Neuronal stem cell (in vitro differentiated cells): ENCODE measurements at regions not wholly inside any gene's neighbourhood (a gene's known extent, or its start where the extent isn't known, plus 50 kb on each side); places are given as distances from the start of the nearest gene placed in this dataset.

Source experiments
- DNase-seq: peaks from one replicate; pipeline ENCODE4 v3.0.0-alpha.2; 2013; ENCODE audit warnings: low spot score
- H2AFZ ChIP-seq: one replicate; pipeline ENCODE4 v1.6.1; 2013; ENCODE audit warnings: mild to moderate bottlenecking, low read length, inconsistent platforms
- H2AK5ac ChIP-seq: 2 replicates; pipeline ENCODE4 v1.6.1; 2013; ENCODE audit warnings: low read depth, mild to moderate bottlenecking, inconsistent platforms, low read length, moderate library complexity, mixed read lengths
- H2BK120ac ChIP-seq: 2 replicates; pipeline ENCODE4 v1.6.1; 2013; ENCODE audit warnings: low read depth, mild to moderate bottlenecking, inconsistent platforms, low read length, moderate library complexity, mixed read lengths
- H2BK12ac ChIP-seq: one replicate; pipeline ENCODE4 v1.6.1; 2013; ENCODE audit warnings: low read length, inconsistent platforms
- H2BK15ac ChIP-seq: 2 replicates; pipeline ENCODE4 v1.6.1; 2013; ENCODE audit warnings: mild to moderate bottlenecking, low read length, inconsistent platforms, mixed read lengths
- H2BK5ac ChIP-seq: one replicate; pipeline ENCODE4 v1.6.1; 2013; ENCODE audit warnings: inconsistent platforms, mild to moderate bottlenecking, low read length, moderate library complexity
- H3K14ac ChIP-seq: one replicate; pipeline ENCODE4 v1.6.1; 2013; ENCODE audit warnings: low read length, inconsistent platforms
- H3K18ac ChIP-seq: 2 replicates; pipeline ENCODE4 v1.6.1; 2013; ENCODE audit warnings: low read length, inconsistent platforms
- H3K23ac ChIP-seq: 2 replicates; pipeline ENCODE4 v1.6.1; 2013; ENCODE audit warnings: low read depth, mild to moderate bottlenecking, mixed read lengths, low read length, inconsistent platforms; ENCODE audit not compliant: poor library complexity
- H3K27ac ChIP-seq: replicated peaks from 3 replicates; pipeline ENCODE4 v1.5.1; 2013; ENCODE audit warnings: low read length, inconsistent platforms
- H3K27me3 ChIP-seq, 3 experiments: 2 replicates each; pipeline ENCODE4 v1.6.1; 2013; ENCODE audit warnings: low read length in 3 of 3, mild to moderate bottlenecking in 2 of 3, inconsistent platforms in 1 of 3, low read depth in 1 of 3, mixed read lengths in 1 of 3, moderate library complexity in 1 of 3; ENCODE audit not compliant: control insufficient read depth in 3 of 3, insufficient read depth in 3 of 3
- H3K36me3 ChIP-seq, 2 donors: replicated peaks in 1 of 2; 2 replicates each; pipeline ENCODE4 v1.6.1; 2013; ENCODE audit warnings: low read length in 2 of 2; ENCODE audit not compliant: control insufficient read depth in 2 of 2, insufficient read depth in 2 of 2
- H3K4ac ChIP-seq: 2 replicates; pipeline ENCODE4 v1.6.1; 2013; ENCODE audit warnings: inconsistent platforms, mild to moderate bottlenecking, low read length, moderate library complexity
- H3K4me1 ChIP-seq, 2 donors: 1 replicate in 1 of 2; 2 replicates in 1 of 2; pipeline ENCODE4 v1.6.1; 2013; ENCODE audit warnings: low read length in 2 of 2, low read depth in 1 of 2; ENCODE audit not compliant: control insufficient read depth in 2 of 2, insufficient read depth in 1 of 2
- H3K4me2 ChIP-seq: one replicate; pipeline ENCODE4 v1.6.1; 2013; ENCODE audit warnings: mild to moderate bottlenecking, low read length, inconsistent platforms; ENCODE audit not compliant: insufficient read depth, poor library complexity, severe bottlenecking
- H3K4me3 ChIP-seq, 2 donors: 2 replicates each; pipeline ENCODE4 v1.5.1; 2013; ENCODE audit warnings: low read length in 2 of 2, mild to moderate bottlenecking in 2 of 2, inconsistent platforms in 1 of 2, moderate library complexity in 1 of 2
- H3K79me1 ChIP-seq: one replicate; pipeline ENCODE4 v1.6.1; 2013; ENCODE audit warnings: low read depth, mild to moderate bottlenecking, inconsistent platforms, low read length, moderate library complexity
- H3K9ac ChIP-seq: one replicate; pipeline ENCODE4 v1.6.1; 2013; ENCODE audit warnings: mild to moderate bottlenecking, low read depth, low read length, inconsistent platforms; ENCODE audit not compliant: poor library complexity
- H3K9me3 ChIP-seq, 2 donors: replicated peaks in 1 of 2; 2 replicates each; pipeline versions ENCODE3 to v1.6.1; 2013; ENCODE audit warnings: low read length in 2 of 2, mild to moderate bottlenecking in 2 of 2, inconsistent platforms in 1 of 2, low read depth in 1 of 2, mixed read lengths in 1 of 2, moderate library complexity in 1 of 2; ENCODE audit not compliant: control insufficient read depth in 2 of 2, insufficient read depth in 1 of 2
- H4K8ac ChIP-seq: one replicate; pipeline ENCODE4 v1.6.1; 2013; ENCODE audit warnings: low read depth, mild to moderate bottlenecking, inconsistent platforms, low read length, moderate library complexity
- H4K91ac ChIP-seq: one replicate; pipeline ENCODE4 v1.6.1; 2013; ENCODE audit warnings: low read length, low read depth, mild to moderate bottlenecking, inconsistent platforms; ENCODE audit not compliant: poor library complexity
- WGBS, 2 donors: extraction: QIAGEN DNeasy Blood & Tissue Kit; methylation state at CpG; one replicate each; pipeline ENCODE4 v1.1.7; 2013; ENCODE audit warnings: missing lambda C conversion rate in 2 of 2, mixed read lengths in 1 of 2; ENCODE audit not compliant: insufficient read length in 2 of 2, insufficient replicate concordance in 1 of 2; ENCODE audit errors: extremely low coverage in 2 of 2; 5-methylcytosine and 5-hydroxymethylcytosine counted together

DNA sequence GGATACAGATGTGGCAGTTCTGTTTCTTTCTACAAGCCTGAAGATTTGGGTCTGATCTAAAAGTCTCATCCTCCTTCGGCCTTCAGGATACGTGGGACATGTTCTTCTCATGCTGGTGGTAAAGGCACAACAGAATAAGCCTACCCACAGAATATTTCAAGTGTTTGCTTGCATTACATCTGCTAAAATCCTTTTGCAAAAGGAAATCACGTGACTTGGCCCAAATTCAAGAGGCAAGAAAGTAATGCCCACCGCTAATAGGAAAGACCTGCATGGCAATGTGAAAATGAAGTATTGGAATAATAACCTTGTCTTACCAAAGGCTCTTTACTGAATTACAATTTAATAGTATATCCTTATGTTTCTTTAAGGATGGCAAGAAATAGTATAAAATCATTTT is 439.9 kb upstream of the TGFBR2 start:
- no peak overlapping the region for H4K91ac ChIP-seq
- H2BK5ac ChIP-seq = no peak overlapping the region
- no peak overlapping the region for H3K4ac ChIP-seq
- H4K8ac ChIP-seq = no peak overlapping the region
- no peak overlapping the region for H3K4me2 ChIP-seq
- no peak overlapping the region for H3K23ac ChIP-seq
- no peak overlapping the region for H3K18ac ChIP-seq
- H3K4me3 ChIP-seq = no peak overlapping the region
- H2BK12ac ChIP-seq = no peak overlapping the region
- H2AK5ac ChIP-seq = no peak overlapping the region
- no peak overlapping the region for H3K14ac ChIP-seq
- H3K36me3 ChIP-seq = no peaks in the 10 kb centered on the region
- no peak overlapping the region for H2BK120ac ChIP-seq
- no peak overlapping the region for H2BK15ac ChIP-seq
- no peak overlapping the region for H3K27ac ChIP-seq
- no CpG with 5 or more reads among the region's 4 CpGs for WGBS, 2 donors
- no peak for DNase-seq
- no peak overlapping the region for H3K9ac ChIP-seq
- H3K79me1 ChIP-seq = no peaks in the 10 kb centered on the region
- H3K4me1 ChIP-seq = peaks cover 0 to 6% of the 10 kb centered on the region in 2 donors
- no peaks in the 10 kb centered on the region for H3K27me3 ChIP-seq
- H2AFZ ChIP-seq = no peak overlapping the region
- H3K9me3 ChIP-seq = peaks cover 0 to 6% of the 10 kb centered on the region in 2 donors

DNA sequence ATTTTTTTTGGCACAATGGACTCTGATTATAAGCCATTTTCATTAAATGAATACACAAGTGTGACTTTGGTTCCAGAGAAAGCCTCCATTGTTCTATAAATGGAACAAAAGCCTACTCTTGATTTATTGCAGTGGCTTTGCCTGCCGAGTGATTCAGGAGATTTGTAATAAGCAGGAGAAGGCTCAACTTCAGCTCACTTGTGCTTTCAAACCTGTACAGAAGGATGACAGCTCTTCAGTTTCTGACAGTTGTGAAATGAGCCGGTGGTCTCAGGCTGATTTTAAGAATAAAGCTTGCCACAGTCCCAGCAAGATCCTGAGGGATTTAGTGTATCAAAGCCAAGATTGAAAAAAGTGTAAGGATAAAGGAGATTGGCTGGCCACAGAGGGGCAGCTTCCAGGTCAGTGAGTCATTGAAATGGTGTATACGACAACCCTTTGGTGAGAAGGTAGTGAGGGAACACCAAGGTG is 438.8 kb upstream of the TGFBR2 start:
- no peak overlapping the region for H3K4me3 ChIP-seq

DNA sequence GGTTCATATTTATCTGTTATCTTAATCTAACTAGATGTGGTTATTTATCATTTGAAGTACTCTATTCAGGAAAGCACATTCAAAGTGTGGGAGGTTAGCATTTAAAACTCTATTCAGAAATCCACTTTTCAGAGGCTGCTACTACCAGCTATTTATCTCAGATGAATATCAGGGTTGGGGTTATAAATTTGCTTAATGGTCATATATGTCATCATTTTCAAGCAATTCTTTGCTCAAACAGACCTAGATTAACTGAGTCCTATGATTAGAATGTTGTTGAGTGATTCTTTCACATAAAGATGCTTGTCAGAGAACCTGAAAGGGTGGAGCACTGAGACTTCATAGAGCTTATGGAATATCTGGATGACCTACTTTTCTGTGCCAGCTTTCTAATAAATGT is 436.9 kb upstream of the TGFBR2 start:
- Histone ChIP-seq H3K36me3 (no peaks in the 10 kb centered on the region), H3K23ac (no peak overlapping the region), H4K91ac (no peak overlapping the region), H4K8ac (no peak overlapping the region), H3K4me3 (no peak overlapping the region), H2BK15ac (no peak overlapping the region), H3K27ac (no peak overlapping the region), H3K4me1 (peaks cover 0 to 6% of the 10 kb centered on the region in 2 donors), H3K9ac (no peak overlapping the region), H3K14ac (no peak overlapping the region), H3K4ac (no peak overlapping the region), H3K4me2 (no peak overlapping the region), H2BK5ac (no peak overlapping the region), H2BK12ac (no peak overlapping the region), H3K79me1 (no peaks in the 10 kb centered on the region), H3K9me3 (peaks cover 0 to 6% of the 10 kb centered on the region in 2 donors), H3K18ac (no peak overlapping the region), H3K27me3 (no peaks in the 10 kb centered on the region), H2AFZ (no peak overlapping the region), H2BK120ac (no peak overlapping the region), H2AK5ac (no peak overlapping the region)
- DNase-seq = no peak

More for the DNA sequence above, 438.8 kb upstream of the TGFBR2 start:
- Histone ChIP-seq H3K14ac (no peak overlapping the region), H2BK120ac (no peak overlapping the region), H2BK5ac (no peak overlapping the region), H3K4ac (no peak overlapping the region), H3K4me2 (no peak overlapping the region), H3K9me3 (peaks cover 0 to 6% of the 10 kb centered on the region in 2 donors), H3K9ac (no peak overlapping the region), H2AFZ (peak overlapping the region; percentile 53), H3K4me1 (peaks cover 0 to 6% of the 10 kb centered on the region in 2 donors), H2AK5ac (no peak overlapping the region), H3K23ac (no peak overlapping the region), H4K8ac (no peak overlapping the region), H2BK12ac (no peak overlapping the region), H3K79me1 (no peaks in the 10 kb centered on the region), H3K36me3 (no peaks in the 10 kb centered on the region), H3K27me3 (no peaks in the 10 kb centered on the region), H3K18ac (no peak overlapping the region), H3K27ac (peak overlapping the region; percentile 2), H2BK15ac (no peak overlapping the region), H4K91ac (no peak overlapping the region)
- WGBS, 2 donors = no CpG with 5 or more reads among the region's 3 CpGs
- DNase-seq = peak; percentile 4

DNA sequence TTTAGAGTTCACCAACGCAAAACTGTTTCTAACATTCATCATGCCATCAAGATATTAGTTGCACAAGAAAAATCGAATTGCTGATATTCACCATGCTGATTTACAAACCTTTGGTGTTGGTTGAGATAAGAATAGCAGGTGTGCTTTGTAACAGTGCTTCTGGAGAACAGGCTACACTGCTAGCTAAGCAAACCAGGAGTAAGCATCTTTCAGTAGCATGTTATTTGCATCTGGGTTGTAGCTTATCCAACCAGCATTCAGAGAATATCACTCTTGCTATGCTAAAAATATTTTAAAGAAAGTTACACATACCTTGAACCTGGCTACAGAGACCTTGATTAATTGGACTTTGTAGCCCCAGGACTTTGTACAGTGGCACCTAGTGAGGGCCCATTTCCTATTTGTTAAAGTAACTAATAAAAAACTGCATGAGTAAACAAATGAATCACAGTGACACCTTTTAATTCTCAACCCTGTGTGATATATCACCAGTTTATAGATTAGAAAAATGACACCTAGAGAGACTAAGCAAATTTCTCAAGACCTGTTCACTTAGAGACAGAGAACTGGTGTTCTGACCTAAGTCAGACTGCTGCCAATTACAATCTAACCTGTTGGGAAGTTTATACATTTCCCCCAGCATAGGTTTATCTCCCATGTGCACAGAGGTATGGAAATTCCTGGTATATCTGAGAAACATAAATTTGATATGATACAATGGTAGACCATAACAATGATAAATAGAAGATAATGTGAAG is 435.5 kb upstream of the TGFBR2 start:
- no peaks in the 10 kb centered on the region for H3K27me3 ChIP-seq
- no peak overlapping the region for H2BK12ac ChIP-seq
- H2BK120ac ChIP-seq = no peak overlapping the region
- H2AK5ac ChIP-seq = no peak overlapping the region
- H3K36me3 ChIP-seq = no peaks in the 10 kb centered on the region
- no peak for DNase-seq
- no peak overlapping the region for H3K23ac ChIP-seq
- H3K4me1 ChIP-seq = peaks cover 0 to 6% of the 10 kb centered on the region in 2 donors
- H3K4ac ChIP-seq = no peak overlapping the region
- H2BK5ac ChIP-seq = no peak overlapping the region
- H3K79me1 ChIP-seq = no peaks in the 10 kb centered on the region
- no CpG with 5 or more reads among the region's 2 CpGs for WGBS, 2 donors
- H2AFZ ChIP-seq = no peak overlapping the region
- no peak overlapping the region for H4K8ac ChIP-seq
- H3K4me2 ChIP-seq = no peak overlapping the region
- no peak overlapping the region for H2BK15ac ChIP-seq
- H3K9me3 ChIP-seq = peaks cover 0 to under 1% of the 10 kb centered on the region in 2 donors
- no peak overlapping the region for H3K18ac ChIP-seq
- H3K14ac ChIP-seq = no peak overlapping the region
- no peak overlapping the region for H3K9ac ChIP-seq
- H3K27ac ChIP-seq = no peak overlapping the region
- no peak overlapping the region for H3K4me3 ChIP-seq
- no peak overlapping the region for H4K91ac ChIP-seq
